TTC549 (cell line): ENCODE measurements at regions not wholly inside any gene's neighbourhood (a gene's known extent, or its start where the extent isn't known, plus 50 kb on each side); places are given as distances from the start of the nearest gene placed in this dataset.
A peak's percentile ranks its signal among the peaks of the same experiment; 100 is the strongest.

Experiments
- FAIRE-seq: peaks from 2 replicates; lab custom pipeline; 2012; peaks lifted over from hg19 to GRCh38; lab: Jason Lieb, UNC

- no peak for FAIRE-seq
Observed at GRCh38 chr18:5632041-5632440, 88.2 kb upstream of the EPB41L3 start.

- no peak for FAIRE-seq
Observed at GRCh38 chr18:5630900-5631413, 87.2 kb upstream of the EPB41L3 start.

- FAIRE-seq = no peak
Observed at GRCh38 chr18:5630057-5630899, 86.5 kb upstream of the EPB41L3 start.

GRCh38 chr18:5628512-5629255, 84.9 kb upstream of the EPB41L3 start:
- FAIRE-seq = no peak

- no peak for FAIRE-seq
Observed at GRCh38 chr18:5627776-5628511, 84.1 kb upstream of the EPB41L3 start.

GRCh38 chr18:5626130-5626880, 82.5 kb upstream of the EPB41L3 start:
- FAIRE-seq = no peak

GRCh38 chr18:5625076-5625475, 81.3 kb upstream of the EPB41L3 start:
- FAIRE-seq = no peak

GRCh38 chr18:5622905-5623304, 79.1 kb upstream of the EPB41L3 start:
- FAIRE-seq = no peak

- no peak for FAIRE-seq
Observed at GRCh38 chr18:5620289-5620688, 76.5 kb upstream of the EPB41L3 start.

- no peak for FAIRE-seq
Observed at GRCh38 chr18:5619376-5619775, 75.6 kb upstream of the EPB41L3 start.

- FAIRE-seq = no peak
Observed at GRCh38 chr18:5618047-5618688, 74.4 kb upstream of the EPB41L3 start.

GRCh38 chr18:5611221-5611620, 67.4 kb upstream of the EPB41L3 start:
- no peak for FAIRE-seq

- no peak for FAIRE-seq
Observed at GRCh38 chr18:5608846-5609245, 65.0 kb upstream of the EPB41L3 start.

GRCh38 chr18:5606951-5607350, 63.2 kb upstream of the EPB41L3 start:
- no peak for FAIRE-seq

- FAIRE-seq = no peak
Observed at GRCh38 chr18:5604778-5605177, 61.0 kb upstream of the EPB41L3 start.

- FAIRE-seq = no peak
Observed at GRCh38 chr18:5603153-5603552, 59.4 kb upstream of the EPB41L3 start.

- FAIRE-seq = no peak
Observed at GRCh38 chr18:5601188-5601624, 57.4 kb upstream of the EPB41L3 start.

GRCh38 chr18:5600378-5601071, 56.7 kb upstream of the EPB41L3 start:
- peak; percentile 91 for FAIRE-seq

GRCh38 chr18:5596585-5596984, 52.8 kb upstream of the EPB41L3 start:
- FAIRE-seq = no peak
